Esophagus squamous epithelium (tissue), 5 donors: ENCODE measurements at regions not wholly inside any gene's neighbourhood (a gene's known extent, or its start where the extent isn't known, plus 50 kb on each side); places are given as distances from the start of the nearest gene placed in this dataset.
"Not testable (repeated sequence)": the region's sequence is repeated elsewhere in the genome, so short reads cannot be mapped to it uniquely, and the experiment has no call there.

Experiments
- DNase-seq: peaks from one replicate; lab custom pipeline; 2025; lab: John Stamatoyannopoulos, UW
- H3K27ac ChIP-seq, 4 donors: fragments of 200-600 bp; sonication (generic); one replicate each; pipeline ENCODE4 v1.5.1; 2016 to 2019; ENCODE audit warnings: mild to moderate bottlenecking in 1 of 4
- H3K27me3 ChIP-seq, 4 donors: fragments of 200-600 bp; sonication (generic); 1 replicate in 3 of 4; 2 replicates in 1 of 4; pipeline versions ENCODE4 v1.5.1 to v1.6.0; 2017 to 2021; ENCODE audit warnings: antibody characterized with exemption in 1 of 4
- H3K36me3 ChIP-seq, 3 donors: fragments of 200-600 bp; sonication (generic); one replicate each; pipeline ENCODE4 v1.5.1; 2016 to 2019
- H3K4me1 ChIP-seq, 3 donors: fragments of 200-600 bp; sonication (generic); one replicate each; pipeline ENCODE4 v1.5.1; 2017 to 2019
- H3K4me3 ChIP-seq, 4 donors: fragments of 200-600 bp; sonication (generic); 1 replicate in 3 of 4; 2 replicates in 1 of 4; pipeline ENCODE4 v1.5.1; 2016 to 2019; ENCODE audit warnings: mild to moderate bottlenecking in 2 of 4, moderate library complexity in 1 of 4
- H3K9me3 ChIP-seq, 3 donors: fragments of 200-600 bp; sonication (generic); one replicate each; pipeline ENCODE4 v1.5.1; 2016 to 2019
- POLR2A ChIP-seq, 4 donors: fragments of 450-650 bp; IDR thresholded peaks; one replicate each; pipeline ENCODE4 v1.6.1; 2017; ENCODE audit warnings: antibody characterized with exemption in 4 of 4, mild to moderate bottlenecking in 4 of 4, moderate library complexity in 3 of 4
- WGBS, 2 donors: methylation state at CpG; one replicate each; pipeline ENCODE4 v1.1.5; 2018; 5-methylcytosine and 5-hydroxymethylcytosine counted together
- intact Hi-C: fragments of 100-400 bp; cut with DNase I; formaldehyde crosslinking; loops from one replicate; pipeline ENCODE4 v1.15.0; 2022
- TF ChIP-seq, protein P1 (sequence below), 6 experiments: fragments of 450-650 bp in 4 of 6; fragments of 200-600 bp in 2 of 6; sonication (generic) in 2 of 6; IDR thresholded peaks; one replicate each; pipeline ENCODE4 v1.5.1; 2016 to 2019; ENCODE audit warnings: antibody characterized with exemption in 6 of 6, mild to moderate bottlenecking in 4 of 6, moderate library complexity in 4 of 6
- donor health status: DM: yes; HTN: yes; CAD: no.

DNA sequence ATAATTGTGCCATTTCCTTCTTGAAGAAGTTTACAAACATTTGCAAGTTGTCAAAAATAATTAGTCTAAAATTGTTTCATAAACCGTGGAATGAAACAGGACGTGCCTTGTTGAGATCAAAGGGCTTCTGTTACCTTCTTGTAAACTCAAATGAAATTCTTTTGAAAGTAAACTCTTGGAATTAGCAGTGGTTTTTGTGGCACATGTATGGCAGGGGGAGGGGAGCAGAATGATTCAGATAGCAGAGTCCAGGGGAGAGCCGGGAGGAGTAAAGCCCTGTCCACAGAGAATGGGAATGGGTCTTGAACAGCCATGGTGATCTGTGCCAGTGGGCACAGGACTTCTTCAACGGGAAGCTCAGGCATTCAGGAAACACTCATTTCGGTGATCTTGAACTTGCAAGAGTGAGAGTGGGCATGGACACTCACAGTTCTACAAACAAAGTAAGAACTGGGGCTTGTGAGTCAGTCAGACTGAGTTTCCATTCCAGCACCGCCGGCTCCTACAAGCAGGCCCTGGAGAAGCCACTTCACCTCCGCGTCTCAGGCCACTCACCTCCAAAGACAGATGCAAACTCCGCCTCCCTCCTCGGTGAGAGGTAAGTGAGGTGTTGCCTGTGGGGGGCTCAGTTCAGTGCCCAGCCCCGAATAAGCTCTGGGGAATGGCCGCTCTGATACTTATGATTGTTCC is 143.1 kb downstream of the CDH26 start:
- TF ChIP-seq, protein P1, sequence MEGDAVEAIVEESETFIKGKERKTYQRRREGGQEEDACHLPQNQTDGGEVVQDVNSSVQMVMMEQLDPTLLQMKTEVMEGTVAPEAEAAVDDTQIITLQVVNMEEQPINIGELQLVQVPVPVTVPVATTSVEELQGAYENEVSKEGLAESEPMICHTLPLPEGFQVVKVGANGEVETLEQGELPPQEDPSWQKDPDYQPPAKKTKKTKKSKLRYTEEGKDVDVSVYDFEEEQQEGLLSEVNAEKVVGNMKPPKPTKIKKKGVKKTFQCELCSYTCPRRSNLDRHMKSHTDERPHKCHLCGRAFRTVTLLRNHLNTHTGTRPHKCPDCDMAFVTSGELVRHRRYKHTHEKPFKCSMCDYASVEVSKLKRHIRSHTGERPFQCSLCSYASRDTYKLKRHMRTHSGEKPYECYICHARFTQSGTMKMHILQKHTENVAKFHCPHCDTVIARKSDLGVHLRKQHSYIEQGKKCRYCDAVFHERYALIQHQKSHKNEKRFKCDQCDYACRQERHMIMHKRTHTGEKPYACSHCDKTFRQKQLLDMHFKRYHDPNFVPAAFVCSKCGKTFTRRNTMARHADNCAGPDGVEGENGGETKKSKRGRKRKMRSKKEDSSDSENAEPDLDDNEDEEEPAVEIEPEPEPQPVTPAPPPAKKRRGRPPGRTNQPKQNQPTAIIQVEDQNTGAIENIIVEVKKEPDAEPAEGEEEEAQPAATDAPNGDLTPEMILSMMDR (IDR thresholded peaks at IDR 0.05), result no peak
- no peak for TF ChIP-seq POLR2A (IDR thresholded peaks at IDR 0.05)
- no peak overlapping the region for H3K4me3 ChIP-seq
- H3K27me3 ChIP-seq, result peaks cover 0 to 3% (median 0%) of the 10 kb centered on the region in 4 donors
- no peaks in the 10 kb centered on the region for H3K4me1 ChIP-seq
- no peaks in the 10 kb centered on the region for H3K36me3 ChIP-seq
- WGBS, 2 donors, result 52 to 65% methylated on average over 8 to 10 of the region's 13 CpGs
- intact Hi-C loops, result no loop called here
- no peak for DNase-seq
- no peaks in the 10 kb centered on the region for H3K9me3 ChIP-seq
- no peak overlapping the region for H3K27ac ChIP-seq

DNA sequence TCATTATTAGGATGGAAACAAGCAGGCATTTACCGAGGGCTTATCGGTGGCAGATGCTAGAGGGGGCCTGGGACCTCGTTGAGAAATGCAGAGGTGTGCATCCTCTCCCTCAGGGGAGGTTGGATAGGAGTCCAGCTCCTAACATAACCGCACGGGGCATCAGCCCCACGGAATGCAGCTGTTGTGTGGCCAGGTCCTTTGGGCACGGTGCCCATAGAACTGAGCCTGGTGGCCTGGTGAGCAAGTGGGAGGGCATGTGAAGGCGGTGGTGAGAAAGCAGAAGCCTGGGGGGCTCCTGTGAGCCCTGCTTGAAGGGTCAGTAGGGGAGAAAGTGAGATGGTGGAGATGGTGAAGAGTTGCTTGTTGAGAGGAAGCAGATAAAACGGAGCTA is 143.7 kb downstream of the CDH26 start:
- Histone ChIP-seq H3K4me3 (no peak overlapping the region), H3K27me3 (peaks cover 0 to 3% (median 0%) of the 10 kb centered on the region in 4 donors), H3K27ac (no peak overlapping the region), H3K36me3 (no peaks in the 10 kb centered on the region), H3K4me1 (no peaks in the 10 kb centered on the region), H3K9me3 (no peaks in the 10 kb centered on the region)
- TF ChIP-seq POLR2A (IDR thresholded peaks at IDR 0.05), result no peak
- TF ChIP-seq, protein P1 (IDR thresholded peaks at IDR 0.05), result no peak
- intact Hi-C loops, result no loop called here
- 63 to 74% methylated on average over 4 to 7 of the region's 9 CpGs for WGBS, 2 donors
- no peak for DNase-seq

DNA sequence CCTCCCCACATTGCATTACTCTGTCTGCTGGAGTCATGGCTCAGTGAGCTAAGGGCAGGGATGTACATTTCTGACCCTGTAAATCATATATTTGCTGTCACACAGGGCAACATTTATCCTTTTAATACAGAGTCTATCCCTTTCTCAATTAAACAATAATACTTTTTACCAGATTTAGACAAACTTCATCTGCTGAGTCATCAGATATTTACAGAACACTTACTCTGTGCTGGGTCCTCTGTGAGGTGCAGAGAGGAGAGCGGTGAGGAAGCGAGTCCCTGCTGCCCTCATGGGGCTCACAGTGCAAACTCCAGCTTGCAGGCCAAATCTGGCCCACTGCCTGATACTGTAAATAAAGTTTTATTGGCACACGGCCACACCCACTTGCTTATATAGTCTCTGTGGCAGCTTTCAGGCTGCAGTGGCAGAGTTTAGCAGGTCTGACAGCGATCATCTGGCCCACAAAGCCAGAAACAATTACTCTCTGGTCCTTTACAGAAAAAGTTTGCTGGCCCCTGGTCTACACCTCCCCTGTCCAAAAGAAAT is 144.5 kb downstream of the CDH26 start:
- Histone ChIP-seq H3K36me3 (no peaks in the 10 kb centered on the region), H3K9me3 (no peaks in the 10 kb centered on the region)

DNA sequence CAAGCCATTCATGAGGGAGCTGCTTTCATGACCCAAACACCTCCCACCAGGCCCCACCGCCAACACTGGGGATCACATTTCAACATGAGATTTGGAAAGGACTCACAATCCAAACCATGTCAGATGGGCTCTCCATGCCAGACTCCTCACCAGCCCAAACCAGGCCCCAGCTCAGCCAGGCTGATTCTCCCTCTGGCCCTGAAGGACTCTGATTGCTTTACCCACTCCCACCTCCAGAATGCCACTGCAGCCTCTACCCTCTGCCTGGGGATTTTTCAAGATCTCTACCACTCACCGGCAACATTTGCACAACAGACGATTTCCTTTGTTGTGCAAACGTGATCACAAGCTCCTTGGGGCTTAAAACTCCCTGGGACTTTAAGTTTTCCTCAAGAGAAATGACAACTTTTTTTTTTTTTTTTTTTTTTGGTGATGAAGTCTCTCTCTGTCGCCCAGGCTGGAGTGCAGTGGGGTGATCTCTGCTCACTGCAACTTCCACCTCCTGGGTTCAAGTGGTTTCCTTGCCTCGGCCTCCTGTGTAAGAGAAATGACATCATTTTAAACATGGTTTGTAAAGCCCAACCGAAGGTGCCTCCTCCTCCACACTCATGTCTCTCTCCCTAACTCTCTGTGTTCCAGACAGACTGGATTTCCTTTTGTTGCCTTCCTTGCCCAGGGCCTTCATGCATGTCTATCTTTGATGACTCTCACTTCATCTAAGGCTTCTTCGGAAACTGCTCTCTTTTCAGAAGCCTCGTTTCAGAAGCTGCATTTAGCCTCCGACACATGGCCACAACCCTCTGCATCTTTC is 147.0 kb downstream of the CDH26 start:
- no peaks in the 10 kb centered on the region for H3K36me3 ChIP-seq
- H3K4me1 ChIP-seq, result no peaks in the 10 kb centered on the region
- H3K9me3 ChIP-seq, result no peaks in the 10 kb centered on the region
- DNase-seq, result no peak
- H3K27me3 ChIP-seq, result no peaks in the 10 kb centered on the region
- intact Hi-C loops, result no loop called here
- no peak for TF ChIP-seq POLR2A (IDR thresholded peaks at IDR 0.05)
- TF ChIP-seq, protein P1 (IDR thresholded peaks at IDR 0.05), result no peak
- no peak overlapping the region for H3K27ac ChIP-seq
- H3K4me3 ChIP-seq, result no peak overlapping the region
- 51 to 53% methylated on average over 10 of the region's 10 CpGs for WGBS, 2 donors

More for the DNA sequence above, 144.5 kb downstream of the CDH26 start:
- Histone ChIP-seq H3K4me3 (no peak overlapping the region), H3K27ac (no peak overlapping the region), H3K27me3 (peaks cover 0 to 3% (median 0%) of the 10 kb centered on the region in 4 donors), H3K4me1 (no peaks in the 10 kb centered on the region)
- no peak for TF ChIP-seq POLR2A (IDR thresholded peaks at IDR 0.05)
- TF ChIP-seq, protein P1 (IDR thresholded peaks at IDR 0.05), result no peak
- DNase-seq, result no peak
- 70 to 83% methylated on average over 4 of the region's 4 CpGs for WGBS, 2 donors
- intact Hi-C loops, result no loop called here

DNA sequence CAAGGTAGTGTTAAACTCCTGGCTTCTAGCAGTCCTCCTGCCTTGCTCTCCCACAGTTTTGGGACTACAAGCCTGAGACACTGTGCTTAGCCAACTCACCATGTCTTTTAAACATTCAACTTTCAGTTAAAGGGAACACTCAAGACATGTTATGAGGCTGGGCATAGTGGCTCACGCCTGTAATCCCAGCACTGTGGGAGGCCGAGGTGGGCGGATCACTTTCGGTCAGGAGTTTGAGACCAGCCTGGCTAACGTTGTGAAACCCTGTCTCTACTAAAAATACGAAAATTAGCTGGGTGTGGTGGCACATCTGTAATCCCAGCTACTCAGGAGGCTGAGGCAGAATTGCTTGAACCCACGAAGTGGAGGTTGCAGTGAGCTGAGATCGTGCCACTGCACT is 148.0 kb downstream of the CDH26 start:
- H3K9me3 ChIP-seq, H3K4me3 ChIP-seq, DNase-seq, H3K27me3 ChIP-seq, H3K27ac ChIP-seq, H3K36me3 ChIP-seq, H3K4me1 ChIP-seq, intact Hi-C loops: not testable (repeated sequence)
- WGBS, 2 donors, result 60 to 76% methylated on average over 6 to 8 of the region's 8 CpGs
